Upper lobe of left lung (tissue), 6 donors: ENCODE measurements at regions not wholly inside any gene's neighbourhood (a gene's known extent, or its start where the extent isn't known, plus 50 kb on each side); places are given as distances from the start of the nearest gene placed in this dataset.

Source experiments
- ATAC-seq, 2 donors: fragments of 200-7000 bp; cut with Tn5 transposase; one replicate each; pipeline ENCODE4 v1.9.1; 2022; ENCODE audit warnings: mild to moderate bottlenecking in 2 of 2, moderate library complexity in 2 of 2; ENCODE audit not compliant: low FRiP score in 2 of 2
- DNase-seq, 2 donors: peaks; one replicate each; pipeline ENCODE4 v3.0.0-alpha.2; 2019 to 2020
- H3K27ac ChIP-seq, 4 donors: fragments of 200-600 bp; sonication (generic); one replicate each; pipeline ENCODE4 v1.5.1; 2016 to 2019
- H3K27me3 ChIP-seq, 4 donors: fragments of 200-600 bp; sonication (generic); one replicate each; pipeline ENCODE4 v1.5.1; 2017 to 2019
- H3K36me3 ChIP-seq, 4 donors: fragments of 200-600 bp; sonication (generic); one replicate each; pipeline ENCODE4 v1.5.1; 2016 to 2019
- H3K4me1 ChIP-seq, 4 donors: fragments of 200-600 bp; sonication (generic); one replicate each; pipeline ENCODE4 v1.5.1; 2018 to 2019
- H3K4me3 ChIP-seq, 4 donors: fragments of 200-600 bp; sonication (generic); one replicate each; pipeline ENCODE4 v1.5.1; 2017 to 2019; ENCODE audit warnings: mild to moderate bottlenecking in 2 of 4, moderate library complexity in 1 of 4
- H3K9me3 ChIP-seq, 4 donors: fragments of 200-600 bp; sonication (generic); one replicate each; pipeline ENCODE4 v1.5.1; 2018 to 2019
- CTCF ChIP-seq, 6 experiments: fragments of 450-650 bp in 4 of 6; fragments of 200-600 bp in 2 of 6; sonication (generic) in 2 of 6; IDR thresholded peaks; one replicate each; pipeline ENCODE4 v1.5.1; 2016 to 2019; ENCODE audit warnings: antibody characterized with exemption in 6 of 6
- EP300 ChIP-seq, 4 donors: sonication (generic); formaldehyde crosslinking; IDR thresholded peaks; one replicate each; pipeline ENCODE4 v1.5.1; 2017; ENCODE audit warnings: antibody characterized with exemption in 4 of 4, control low read depth in 2 of 4
- POLR2A ChIP-seq, 4 donors: fragments of 450-650 bp; IDR thresholded peaks; one replicate each; pipeline ENCODE4 v1.5.1; 2016 to 2017; ENCODE audit warnings: antibody characterized with exemption in 4 of 4, mild to moderate bottlenecking in 2 of 4
- POLR2AphosphoS5 ChIP-seq, 2 donors: sonication (generic); formaldehyde crosslinking; IDR thresholded peaks; one replicate each; pipeline ENCODE4 v1.5.1; 2017; ENCODE audit warnings: antibody characterized with exemption in 2 of 2
- WGBS, 2 donors: methylation state at CpG; one replicate each; pipeline ENCODE4 v1.1.5; 2017 to 2018; 5-methylcytosine and 5-hydroxymethylcytosine counted together
- donor health status: DM: no; HTN: no; CAD: no; lungs with moderate emphysema.
- donor health status: DM: no; HTN: yes; CAD: no; lungs with severe emphysema.

- TF ChIP-seq POLR2A (IDR thresholded peaks at IDR 0.05) (no peak), POLR2AphosphoS5 (IDR thresholded peaks at IDR 0.05) (no peak), EP300 (IDR thresholded peaks at IDR 0.05) (no peak), CTCF (IDR thresholded peaks at IDR 0.05) (no peak)
- no peak for DNase-seq
- H3K9me3 ChIP-seq = no peaks in the 10 kb centered on the region
- no peak for ATAC-seq
- no peaks in the 10 kb centered on the region for H3K27me3 ChIP-seq
- H3K27ac ChIP-seq = no peak overlapping the region
- peaks cover 0 to 4% (median 0%) of the 10 kb centered on the region in 4 donors for H3K4me1 ChIP-seq
- WGBS, 2 donors = 69 to 70% methylated on average over 4 of the region's 4 CpGs
- H3K4me3 ChIP-seq = no peak overlapping the region
- no peaks in the 10 kb centered on the region for H3K36me3 ChIP-seq
Observed at GRCh38 chr10:120658943-120659885, 191.9 kb upstream of the WDR11 start.

DNA sequence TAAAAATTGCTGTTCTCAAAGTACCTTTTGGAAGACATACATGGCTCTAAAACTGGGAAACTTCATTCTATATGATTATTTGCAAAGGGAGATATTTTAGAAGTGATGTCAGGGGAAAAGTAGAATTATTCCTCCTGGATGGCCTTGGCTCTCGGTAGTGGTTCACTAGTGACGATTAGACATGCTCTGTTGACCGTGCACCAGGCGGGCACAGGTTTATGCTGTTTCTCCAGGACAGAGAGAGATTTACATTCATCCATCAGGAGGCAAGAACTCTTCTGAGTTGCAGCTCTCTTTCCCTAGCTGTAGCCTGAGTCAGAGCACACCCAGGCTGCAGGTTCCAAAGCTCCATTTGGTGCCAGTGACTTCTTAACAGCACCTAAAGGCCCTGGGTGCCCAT lies 184.9 kb upstream of the WDR11 start:
- ATAC-seq (no peak), DNase-seq (no peak)
- no peak for TF ChIP-seq POLR2A (IDR thresholded peaks at IDR 0.05)
- TF ChIP-seq EP300 (IDR thresholded peaks at IDR 0.05) = no peak
- TF ChIP-seq POLR2AphosphoS5 (IDR thresholded peaks at IDR 0.05) = no peak
- TF ChIP-seq CTCF (IDR thresholded peaks at IDR 0.05) = no peak
- H3K4me1 ChIP-seq = no peaks in the 10 kb centered on the region
- H3K27me3 ChIP-seq = no peaks in the 10 kb centered on the region
- H3K36me3 ChIP-seq = no peaks in the 10 kb centered on the region
- 91 to 92% methylated on average over 4 of the region's 4 CpGs for WGBS, 2 donors
- H3K27ac ChIP-seq = no peak overlapping the region
- H3K4me3 ChIP-seq = no peak overlapping the region
- H3K9me3 ChIP-seq = no peaks in the 10 kb centered on the region

- Histone ChIP-seq H3K4me1 (no peaks in the 10 kb centered on the region), H3K36me3 (no peaks in the 10 kb centered on the region), H3K4me3 (no peak overlapping the region), H3K27ac (no peak overlapping the region), H3K27me3 (no peaks in the 10 kb centered on the region), H3K9me3 (no peaks in the 10 kb centered on the region)
- ATAC-seq (no peak), DNase-seq (no peak)
- WGBS, 2 donors = 39 to 50% methylated on average over 4 of the region's 4 CpGs
- TF ChIP-seq POLR2AphosphoS5 (IDR thresholded peaks at IDR 0.05) (no peak), EP300 (IDR thresholded peaks at IDR 0.05) (no peak), CTCF (IDR thresholded peaks at IDR 0.05) (no peak), POLR2A (IDR thresholded peaks at IDR 0.05) (no peak)
Observed at GRCh38 chr10:120667276-120667675, 183.9 kb upstream of the WDR11 start.

GRCh38 chr10:120671491-120671890 lies 179.7 kb upstream of the WDR11 start:
- no peak overlapping the region for H3K4me3 ChIP-seq
- TF ChIP-seq CTCF (IDR thresholded peaks at IDR 0.05) (no peak), POLR2AphosphoS5 (IDR thresholded peaks at IDR 0.05) (no peak), POLR2A (IDR thresholded peaks at IDR 0.05) (no peak), EP300 (IDR thresholded peaks at IDR 0.05) (no peak)
- H3K27me3 ChIP-seq = no peaks in the 10 kb centered on the region
- DNase-seq (no peak), ATAC-seq (no peak)
- H3K36me3 ChIP-seq = no peaks in the 10 kb centered on the region
- H3K27ac ChIP-seq = no peak overlapping the region
- WGBS, 2 donors = 50 to 60% methylated on average over 1 of the region's 2 CpGs
- H3K9me3 ChIP-seq = no peaks in the 10 kb centered on the region
- H3K4me1 ChIP-seq = no peaks in the 10 kb centered on the region

- no peaks in the 10 kb centered on the region for H3K36me3 ChIP-seq
- no peak for ATAC-seq
- H3K9me3 ChIP-seq = peaks cover 0 to 1% (median 0%) of the 10 kb centered on the region in 4 donors
- H3K27me3 ChIP-seq = no peaks in the 10 kb centered on the region
- no peaks in the 10 kb centered on the region for H3K4me1 ChIP-seq
- 92 to 94% methylated on average over 2 of the region's 2 CpGs for WGBS, 2 donors
- no peak overlapping the region for H3K4me3 ChIP-seq
- TF ChIP-seq EP300 (IDR thresholded peaks at IDR 0.05) (no peak), CTCF (IDR thresholded peaks at IDR 0.05) (no peak), POLR2A (IDR thresholded peaks at IDR 0.05) (no peak), POLR2AphosphoS5 (IDR thresholded peaks at IDR 0.05) (no peak)
- H3K27ac ChIP-seq = no peak overlapping the region
- DNase-seq = no peak
Observed at GRCh38 chr10:120683454-120683853, 167.7 kb upstream of the WDR11 start.
